HepG2 (cell line): ENCODE measurements at regions not wholly inside any gene's neighbourhood (a gene's known extent, or its start where the extent isn't known, plus 50 kb on each side); places are given as distances from the start of the nearest gene placed in this dataset.

ENCODE experiments used
- ADNP ChIP-seq: sonication (generic); formaldehyde crosslinking; IDR thresholded peaks from 2 replicates; pipeline ENCODE4 v1.4.0; 2020; ENCODE audit warnings: missing genetic modification reagents
- CBX5 ChIP-seq: sonication (generic); formaldehyde crosslinking; IDR thresholded peaks from 2 replicates; pipeline ENCODE4 v1.4.0; 2020; ENCODE audit warnings: missing genetic modification reagents, borderline replicate concordance
- EP300 ChIP-seq, 3 experiments: sonication (generic) in 1 of 3; formaldehyde crosslinking in 1 of 3; IDR thresholded peaks; 2 replicates each; pipeline versions ENCODE4 v1.5.1 to v1.6.1; 2011 to 2020; ENCODE audit warnings: low read depth in 2 of 3, low read length in 2 of 3, borderline replicate concordance in 1 of 3, improper control_type of control experiment in 1 of 3, mild to moderate bottlenecking in 1 of 3, missing genetic modification reagents in 1 of 3, moderate library complexity in 1 of 3
- HMG20A ChIP-seq: IDR thresholded peaks from 2 replicates; pipeline ENCODE4 v1.6.1; 2016; ENCODE audit warnings: borderline replicate concordance
- PHB2 ChIP-seq: fragments of 450-650 bp; IDR thresholded peaks from 2 replicates; pipeline ENCODE4 v1.6.1; 2018; ENCODE audit not compliant: partially characterized antibody
- PRDM15 ChIP-seq: sonication (generic); formaldehyde crosslinking; IDR thresholded peaks from 2 replicates; pipeline ENCODE4 v1.4.0; 2020; ENCODE audit warnings: missing genetic modification reagents
- PREB ChIP-seq: sonication (generic); formaldehyde crosslinking; IDR thresholded peaks from 2 replicates; pipeline ENCODE4 v1.4.0; 2020; ENCODE audit warnings: missing genetic modification reagents
- SKI ChIP-seq: fragments of 450-650 bp; IDR thresholded peaks from one replicate; pipeline ENCODE4 v1.6.1; 2018; ENCODE audit warnings: mild to moderate bottlenecking; ENCODE audit not compliant: partially characterized antibody
- SMARCC2 ChIP-seq: fragments of 450-650 bp; IDR thresholded peaks from 2 replicates; pipeline ENCODE4 v1.6.1; 2017; ENCODE audit warnings: antibody characterized with exemption, mild to moderate bottlenecking
- ZNF335 ChIP-seq: sonication (generic); formaldehyde crosslinking; IDR thresholded peaks from 2 replicates; pipeline ENCODE4 v1.4.0; 2020; ENCODE audit warnings: missing genetic modification reagents
- ZNF367 ChIP-seq: sonication (generic); formaldehyde crosslinking; IDR thresholded peaks from 2 replicates; pipeline ENCODE4 v1.4.0; 2020; ENCODE audit warnings: missing genetic modification reagents, borderline replicate concordance
- ZNF782 ChIP-seq: sonication (generic); formaldehyde crosslinking; IDR thresholded peaks from 2 replicates; pipeline ENCODE4 v1.4.0; 2020; ENCODE audit warnings: missing genetic modification reagents, mild to moderate bottlenecking, borderline replicate concordance

GRCh38 chr2:183963609-183964008 is 634.7 kb upstream of the ZNF804A start (continued):
- no peak for TF ChIP-seq ADNP (CRISPR knock-in tag)
- no peak for TF ChIP-seq PHB2
- TF ChIP-seq CBX5 (CRISPR knock-in tag) = no peak
- no peak for TF ChIP-seq SKI
- TF ChIP-seq SMARCC2 = no peak
- TF ChIP-seq ZNF367 = no peak
- no peak for TF ChIP-seq HMG20A (CRISPR knock-in tag)
- TF ChIP-seq PREB = no peak
- TF ChIP-seq PRDM15 (CRISPR knock-in tag) = no peak
- TF ChIP-seq EP300 (IDR thresholded peaks at IDR 0.05; ENCODE audit: low read depth in 2 of 2, low read length in 2 of 2) = no peak
- TF ChIP-seq EP300 (CRISPR knock-in tag; IDR thresholded peaks at IDR 0.05; ENCODE audit: borderline replicate concordance) = no peak
- TF ChIP-seq ZNF782 = no peak
- no peak for TF ChIP-seq ZNF335 (CRISPR knock-in tag)
- TF ChIP-seq, all 625 proteins: peak for 0
